NCI-H510A treated with DMSO at 0.1 percent for 48 hours (cell line): ENCODE measurements at regions not wholly inside any gene's neighbourhood (a gene's known extent, or its start where the extent isn't known, plus 50 kb on each side); places are given as distances from the start of the nearest gene placed in this dataset.

Source experiments
- DNase-seq: peaks from one replicate; lab custom pipeline; 2025; lab: John Stamatoyannopoulos, UW

DNA sequence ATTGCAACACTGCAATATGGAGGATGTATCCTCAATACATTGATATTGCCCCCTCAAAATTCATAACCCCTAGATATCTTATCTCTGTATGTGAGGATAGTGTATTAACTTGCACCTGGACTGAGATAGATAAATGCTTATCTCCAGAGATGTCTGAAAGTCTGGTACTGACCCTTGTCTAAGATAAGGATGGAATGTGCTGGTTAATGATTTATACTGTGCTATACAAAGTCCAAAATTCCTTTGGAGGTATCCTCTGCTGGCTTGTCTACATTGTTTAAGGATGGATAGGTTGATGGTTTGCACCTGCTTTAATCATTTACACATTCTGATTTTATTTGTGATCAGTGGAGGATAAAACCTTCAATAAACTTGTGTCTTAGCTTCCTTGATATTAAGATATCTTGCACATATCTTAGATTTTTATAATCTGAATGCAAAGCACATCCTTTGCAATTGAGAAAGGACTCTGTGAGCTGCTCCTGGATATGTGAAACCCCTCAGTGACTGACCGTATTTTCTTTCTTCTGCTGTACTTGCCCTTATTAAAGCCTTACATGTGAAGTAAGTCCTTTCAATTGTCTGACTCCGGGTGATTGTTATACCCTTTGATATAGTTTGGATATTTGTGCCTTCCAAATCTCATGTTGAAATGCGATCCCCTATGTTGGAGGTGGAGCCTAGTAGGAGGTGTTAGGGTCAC is 430.3 kb upstream of the MAOA start:
- DNase-seq = no peak

- DNase-seq = no peak
These were observed 417.6 kb upstream of the MAOA start for GRCh38 chrX:43238461-43238945.

DNA sequence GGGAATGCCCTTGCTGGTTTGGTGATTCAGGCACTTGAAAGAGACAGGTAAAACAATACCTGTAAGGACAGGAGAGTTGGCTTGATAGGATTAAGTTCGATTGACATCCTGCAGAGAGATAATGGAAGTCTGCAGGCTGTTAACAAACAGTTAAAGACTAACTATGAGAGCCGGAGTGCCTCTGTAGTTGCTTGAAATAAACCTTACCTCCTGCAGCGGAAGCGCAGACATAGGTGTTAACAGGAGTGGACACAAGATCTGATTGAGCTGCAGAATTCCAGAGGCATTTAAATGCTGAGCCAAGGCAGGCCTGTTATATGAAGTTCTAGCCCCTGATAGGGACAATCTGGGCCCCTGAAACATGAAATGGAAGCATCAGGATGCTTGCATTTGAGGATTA is 416.7 kb upstream of the MAOA start:
- DNase-seq = no peak

DNA sequence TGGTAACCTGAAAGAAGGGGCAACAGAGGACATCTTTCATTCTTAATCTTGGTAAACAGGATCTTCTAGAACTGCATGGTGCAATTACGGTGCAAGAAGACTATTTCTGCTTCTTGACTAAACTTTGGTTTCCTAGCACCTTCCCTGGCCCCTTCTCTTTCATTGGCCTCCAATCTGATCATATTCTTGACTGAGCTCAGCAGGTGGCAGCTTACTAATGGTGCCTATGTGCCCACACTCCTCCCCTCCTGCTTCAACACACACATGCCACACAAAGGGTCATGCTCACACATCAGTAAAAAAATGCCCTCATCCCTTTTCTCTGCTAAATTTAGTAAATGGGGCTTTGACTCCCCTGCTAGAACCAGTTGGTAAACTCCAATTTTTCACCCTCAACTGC is 400.5 kb upstream of the MAOA start:
- no peak for DNase-seq

DNA sequence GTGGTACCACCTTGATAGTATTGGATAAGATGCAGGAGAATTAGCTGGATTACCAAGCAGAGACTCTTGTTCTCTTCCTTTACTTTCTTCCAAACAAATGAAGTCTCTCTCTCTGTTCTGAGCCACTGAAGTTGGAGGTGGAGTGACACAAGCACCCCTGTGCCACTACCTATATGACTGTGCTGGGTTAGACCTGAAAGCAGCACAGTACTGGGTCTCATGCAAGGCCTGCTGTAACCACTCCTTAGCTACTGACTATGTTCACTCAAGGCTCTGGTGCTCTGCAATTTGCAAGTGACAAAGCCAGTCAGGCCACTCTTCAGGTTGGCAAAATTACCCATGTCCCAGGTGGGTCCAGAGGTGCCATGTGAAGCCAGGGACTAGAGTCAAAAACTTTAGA is 389.6 kb upstream of the MAOA start:
- no peak for DNase-seq

DNA sequence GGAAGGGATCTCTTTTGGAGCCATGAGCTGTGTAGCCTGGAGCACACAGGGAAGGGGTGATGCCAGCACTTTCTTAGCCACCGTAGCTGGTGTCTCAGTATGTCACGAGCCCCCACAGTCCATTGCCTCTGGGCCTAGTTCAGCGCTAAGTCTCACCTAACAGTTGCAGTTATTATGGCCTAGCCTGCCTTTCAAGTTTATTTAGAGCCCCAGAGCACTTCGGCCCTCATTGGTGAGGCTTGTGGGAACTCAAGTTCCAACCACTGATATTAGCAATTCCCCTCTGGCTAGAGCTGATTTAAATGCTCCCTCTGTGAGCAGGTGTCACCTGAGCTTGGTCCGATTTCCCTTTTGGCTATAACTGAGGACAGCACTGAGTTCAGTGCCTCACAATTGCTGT is 388.4 kb upstream of the MAOA start:
- DNase-seq = no peak

- no peak for DNase-seq
These were observed 386.9 kb upstream of the MAOA start for GRCh38 chrX:43269201-43269600.

DNA sequence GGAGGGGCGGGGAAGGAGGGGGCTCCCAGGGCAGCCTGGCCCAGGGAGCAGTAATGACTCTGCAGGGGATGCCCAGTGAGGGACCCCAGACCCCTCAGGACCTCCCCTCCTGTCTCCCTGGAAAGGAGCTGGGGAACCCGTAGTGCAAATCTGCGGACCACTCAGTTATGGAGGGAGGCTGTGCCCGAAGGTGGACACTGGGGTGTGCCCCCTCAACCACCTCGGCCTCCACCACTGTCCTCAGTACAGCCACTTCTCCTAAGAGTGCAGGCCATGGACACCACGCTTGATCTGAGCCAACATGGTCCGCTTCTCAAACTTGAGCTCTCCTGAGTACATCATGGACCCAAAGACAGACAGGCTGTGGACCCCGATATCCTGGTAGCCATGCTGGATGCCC is 378.2 kb upstream of the MAOA start:
- no peak for DNase-seq

GRCh38 chrX:43278440-43278839 is 377.7 kb upstream of the MAOA start:
- no peak for DNase-seq

DNA sequence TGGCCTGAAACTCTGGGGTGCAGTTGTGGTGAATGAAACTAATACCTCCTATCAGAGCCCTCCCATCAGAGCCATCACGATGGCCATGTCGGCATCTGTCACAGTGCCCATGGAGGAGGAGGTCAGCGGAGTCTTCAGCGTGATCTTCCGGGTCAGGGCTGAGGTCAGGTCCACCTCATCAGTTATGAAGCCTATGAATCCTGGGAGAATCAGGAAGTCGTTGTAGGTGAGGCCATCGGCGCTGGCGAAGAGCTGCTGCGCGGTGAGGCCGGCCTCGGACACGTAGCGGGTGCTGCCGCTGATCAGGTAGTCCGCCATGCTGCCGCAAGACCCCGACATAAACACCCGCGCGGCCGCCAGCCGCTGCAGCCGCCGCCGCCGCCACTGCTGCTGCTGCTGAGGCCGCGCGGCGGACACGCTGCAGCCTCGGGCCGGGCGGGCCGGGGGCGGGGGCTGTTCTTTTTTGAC is 376.7 kb upstream of the MAOA start:
- DNase-seq = no peak

GRCh38 chrX:43283187-43283586 is 372.9 kb upstream of the MAOA start:
- DNase-seq = no peak

GRCh38 chrX:43311625-43312024 is 344.5 kb upstream of the MAOA start:
- DNase-seq = peak; percentile 12

- no peak for DNase-seq
These were observed 343.1 kb upstream of the MAOA start for GRCh38 chrX:43313035-43313434.

GRCh38 chrX:43314525-43314924 is 341.6 kb upstream of the MAOA start:
- DNase-seq = no peak

- no peak for DNase-seq
These were observed 340.5 kb upstream of the MAOA start for GRCh38 chrX:43315622-43316021.

DNA sequence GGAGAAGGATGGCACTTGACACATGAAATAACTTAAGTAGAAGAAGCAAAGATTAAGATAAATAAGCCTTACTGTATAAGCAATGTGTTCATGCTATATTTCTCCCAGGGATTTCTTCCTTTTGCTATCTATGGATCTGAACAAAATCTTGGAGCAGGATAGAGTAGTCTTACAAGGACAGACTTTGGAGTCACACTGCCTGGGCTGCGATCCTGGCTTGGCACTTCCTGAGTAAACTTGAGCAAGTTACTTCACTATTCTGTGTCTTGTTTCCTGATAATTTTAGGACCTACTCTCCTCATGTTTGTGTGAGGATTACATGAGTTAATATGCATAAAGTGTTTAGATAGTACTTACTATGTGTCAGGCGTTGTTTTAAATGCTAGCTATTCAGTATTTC is 340.0 kb upstream of the MAOA start:
- no peak for DNase-seq

- no peak for DNase-seq
These were observed 338.7 kb upstream of the MAOA start for GRCh38 chrX:43317378-43317777.

- no peak for DNase-seq
These were observed 327.6 kb upstream of the MAOA start for GRCh38 chrX:43328358-43328946.

DNA sequence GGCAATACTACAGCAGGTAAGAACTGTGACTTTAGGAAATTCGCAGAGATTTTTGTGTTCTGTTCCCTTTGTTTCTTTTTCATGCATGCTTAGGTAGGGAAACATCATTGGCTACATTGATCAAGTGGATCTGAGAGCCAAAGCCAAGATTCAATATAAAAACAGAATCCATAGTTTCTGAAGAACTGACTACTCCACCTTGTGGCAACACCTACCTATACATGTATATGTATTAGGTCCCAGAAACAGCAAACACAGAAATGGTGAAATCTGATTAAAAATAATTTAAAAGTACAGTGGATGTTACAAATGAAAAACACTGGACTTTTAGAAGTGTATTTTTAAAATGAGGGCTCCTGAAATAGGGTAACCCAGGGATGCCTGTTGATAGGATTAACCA is 322.6 kb upstream of the MAOA start:
- DNase-seq = no peak

DNA sequence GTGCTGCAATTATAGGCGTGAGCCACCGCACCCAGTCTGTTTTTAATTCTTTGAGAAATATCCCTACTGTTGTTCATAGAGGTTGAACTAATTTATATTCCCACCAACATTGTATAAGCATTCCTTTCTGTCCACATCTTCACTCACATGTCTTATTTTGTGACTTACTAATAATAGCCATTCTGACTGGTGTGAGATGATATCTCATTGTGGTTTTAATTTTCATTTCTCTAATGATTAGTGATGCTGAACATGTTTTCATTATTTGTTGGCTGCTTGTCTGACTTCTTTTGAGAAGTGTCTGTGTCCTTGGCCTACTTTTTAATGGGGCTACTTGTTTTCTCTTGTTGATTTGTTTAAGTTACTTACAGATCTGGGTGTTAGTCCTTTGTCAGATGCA is 310.9 kb upstream of the MAOA start:
- no peak for DNase-seq

- peak; percentile 40 for DNase-seq
These were observed 306.7 kb upstream of the MAOA start for GRCh38 chrX:43349363-43349762.

DNA sequence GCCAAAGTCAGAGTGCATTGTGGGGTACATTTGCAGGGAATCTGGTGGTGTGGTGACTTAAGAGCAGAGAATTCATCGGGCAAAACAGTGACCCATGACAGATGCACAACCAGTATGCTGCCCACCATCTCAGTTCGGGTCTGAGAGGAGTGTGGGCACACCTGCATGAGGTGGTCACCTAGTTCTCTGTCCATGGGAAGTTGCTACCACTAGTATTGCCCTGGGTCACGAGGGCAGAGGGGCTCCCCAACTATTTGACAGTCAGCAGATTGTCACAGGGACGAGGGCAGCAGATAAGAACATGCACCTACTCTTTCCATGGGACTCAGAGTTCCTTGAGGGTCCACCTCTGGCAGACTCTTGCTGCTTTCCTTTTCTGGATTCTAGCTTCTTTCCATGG is 305.2 kb upstream of the MAOA start:
- no peak for DNase-seq

DNA sequence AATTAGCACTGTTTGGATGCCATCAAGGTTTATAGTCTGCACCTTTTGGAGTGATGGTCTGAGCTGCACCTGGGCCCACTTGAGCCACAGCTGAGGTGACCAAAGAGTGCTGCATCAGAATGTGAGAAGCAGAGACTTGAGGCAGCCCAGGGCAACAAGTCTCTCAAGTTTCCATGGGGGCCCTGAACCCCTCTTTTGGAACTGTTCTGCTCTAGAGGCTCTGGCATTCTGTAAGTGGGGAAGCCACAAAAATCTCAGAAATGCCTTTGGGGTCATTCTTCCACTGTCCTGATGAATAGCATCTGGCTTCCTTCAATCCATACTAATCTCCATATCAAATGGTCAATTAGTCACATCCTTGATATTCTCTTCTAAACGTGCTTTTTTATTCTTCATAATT is 298.4 kb upstream of the MAOA start:
- no peak for DNase-seq

- DNase-seq = no peak
These were observed 283.1 kb upstream of the MAOA start for GRCh38 chrX:43373032-43373431.
